Astrocyte (in vitro differentiated cells and primary cell): ENCODE measurements at regions not wholly inside any gene's neighbourhood (a gene's known extent, or its start where the extent isn't known, plus 50 kb on each side); places are given as distances from the start of the nearest gene placed in this dataset.
"Not testable (repeated sequence)": the region's sequence is repeated elsewhere in the genome, so short reads cannot be mapped to it uniquely, and the experiment has no call there.

Experiments used
- DNase-seq: peaks from one replicate; pipeline ENCODE4 v3.0.0-alpha.2; 2010; ENCODE audit warnings: low read depth
- FAIRE-seq: peaks from 2 replicates; lab custom pipeline; 2011; peaks lifted over from hg19 to GRCh38; lab: Jason Lieb, UNC
- H2AFZ ChIP-seq: 2 replicates; pipeline ENCODE4 v1.6.0; 2012; ENCODE audit warnings: low read depth, low read length, inconsistent platforms
- H3K27ac ChIP-seq: 2 replicates; pipeline ENCODE4 v1.5.1; 2011; ENCODE audit warnings: low read depth, low read length, inconsistent platforms
- H3K27me3 ChIP-seq: 2 replicates; pipeline ENCODE4 v1.6.0; 2011; ENCODE audit warnings: low read length, inconsistent platforms; ENCODE audit not compliant: insufficient read depth
- H3K36me3 ChIP-seq: 2 replicates; pipeline ENCODE4 v1.5.1; 2011; ENCODE audit warnings: low read length, inconsistent platforms; ENCODE audit not compliant: insufficient read depth
- H3K4me1 ChIP-seq: 2 replicates; pipeline ENCODE4 v1.5.1; 2011; ENCODE audit warnings: low read length, inconsistent platforms; ENCODE audit not compliant: insufficient read depth
- H3K4me2 ChIP-seq: 2 replicates; pipeline ENCODE4 v1.6.0; 2012; ENCODE audit warnings: low read length, inconsistent platforms
- H3K4me3 ChIP-seq: 2 replicates; pipeline ENCODE4 v1.5.1; 2011; ENCODE audit warnings: low read depth, mild to moderate bottlenecking, low read length, inconsistent platforms; ENCODE audit not compliant: insufficient read depth
- H3K79me2 ChIP-seq: 2 replicates; pipeline ENCODE4 v1.6.0; 2012; ENCODE audit warnings: mild to moderate bottlenecking, low read length, inconsistent platforms; ENCODE audit not compliant: insufficient read depth
- H3K9ac ChIP-seq: 2 replicates; pipeline ENCODE4 v1.6.0; 2012; ENCODE audit warnings: mild to moderate bottlenecking, low read length, inconsistent platforms
- H3K9me3 ChIP-seq: 2 replicates; pipeline ENCODE4 v1.5.1; 2012; ENCODE audit warnings: low read depth, mild to moderate bottlenecking, low read length, inconsistent platforms; ENCODE audit not compliant: insufficient read depth
- H4K20me1 ChIP-seq: 2 replicates; pipeline ENCODE4 v1.6.0; 2012; ENCODE audit warnings: low read length, inconsistent platforms; ENCODE audit not compliant: insufficient read depth
- H3K27ac Mint-ChIP-seq: one replicate; pipeline ENCODE4 v1.8.0; 2021; ENCODE audit warnings: mild to moderate bottlenecking, mixed read lengths; ENCODE audit not compliant: unreplicated experiment
- H3K27me3 Mint-ChIP-seq: one replicate; pipeline ENCODE4 v1.8.0; 2021; ENCODE audit warnings: low read depth, mixed read lengths; ENCODE audit not compliant: unreplicated experiment
- H3K36me3 Mint-ChIP-seq: one replicate; pipeline ENCODE4 v1.8.0; 2021; ENCODE audit warnings: low read depth, mixed read lengths; ENCODE audit not compliant: unreplicated experiment
- H3K4me1 Mint-ChIP-seq: one replicate; pipeline ENCODE4 v1.8.0; 2021; ENCODE audit warnings: low read depth, mixed read lengths; ENCODE audit not compliant: unreplicated experiment
- H3K4me3 Mint-ChIP-seq: one replicate; pipeline ENCODE4 v1.8.0; 2021; ENCODE audit warnings: mild to moderate bottlenecking, moderate library complexity, mixed read lengths; ENCODE audit not compliant: unreplicated experiment
- H3K9me3 Mint-ChIP-seq: one replicate; pipeline ENCODE4 v1.8.0; 2021; ENCODE audit warnings: mild to moderate bottlenecking, mixed read lengths; ENCODE audit not compliant: unreplicated experiment
- CTCF ChIP-seq: IDR thresholded peaks from 2 replicates; pipeline ENCODE4 v1.5.1; 2011; ENCODE audit warnings: low read depth, mild to moderate bottlenecking, inconsistent platforms, low read length, moderate library complexity; ENCODE audit not compliant: insufficient read depth
- EZH2 ChIP-seq: IDR thresholded peaks from 2 replicates; pipeline ENCODE4 v1.6.1; 2012; ENCODE audit warnings: mild to moderate bottlenecking, low read length, inconsistent platforms; ENCODE audit not compliant: insufficient read depth

GRCh38 chr6:137978252-137978896, 111.3 kb downstream of the TNFAIP3 start:
- no peaks in the 10 kb centered on the region for H4K20me1 ChIP-seq
- H3K27ac ChIP-seq: no peak overlapping the region
- TF ChIP-seq EZH2: no peak
- no peak for TF ChIP-seq CTCF
- H3K36me3 ChIP-seq: no peaks in the 10 kb centered on the region
- H3K4me2 ChIP-seq: no peak overlapping the region
- H3K27me3 Mint-ChIP-seq: peaks cover 1% of the 10 kb centered on the region
- no peaks in the 10 kb centered on the region for H3K27me3 ChIP-seq
- H2AFZ ChIP-seq: no peak overlapping the region
- H3K36me3 Mint-ChIP-seq: no peaks in the 10 kb centered on the region
- no peak overlapping the region for H3K4me3 ChIP-seq
- H3K4me1 ChIP-seq: no peaks in the 10 kb centered on the region
- H3K9me3 ChIP-seq: no peaks in the 10 kb centered on the region
- H3K79me2 ChIP-seq: no peaks in the 10 kb centered on the region
- peaks cover 20% of the 10 kb centered on the region for H3K4me1 Mint-ChIP-seq
- peaks cover 4% of the 10 kb centered on the region for H3K9me3 Mint-ChIP-seq
- H3K9ac ChIP-seq: no peak overlapping the region
- DNase-seq (no peak), FAIRE-seq (no peak)
- H3K27ac Mint-ChIP-seq: no peak overlapping the region
- no peak overlapping the region for H3K4me3 Mint-ChIP-seq

- H3K79me2 ChIP-seq, H3K27me3 Mint-ChIP-seq, H4K20me1 ChIP-seq, H3K27me3 ChIP-seq, H3K36me3 Mint-ChIP-seq, H3K4me3 Mint-ChIP-seq, H3K4me3 ChIP-seq, FAIRE-seq, H3K27ac ChIP-seq, H2AFZ ChIP-seq, H3K9me3 Mint-ChIP-seq, H3K4me1 ChIP-seq, H3K36me3 ChIP-seq, H3K27ac Mint-ChIP-seq, H3K9ac ChIP-seq, DNase-seq, H3K9me3 ChIP-seq, H3K4me2 ChIP-seq: not testable (repeated sequence)
- H3K4me1 Mint-ChIP-seq: peaks cover 20% of the 10 kb centered on the region
Observed at GRCh38 chr6:137979263-137979662, 112.2 kb downstream of the TNFAIP3 start.

- Histone ChIP-seq H4K20me1 (no peaks in the 10 kb centered on the region), H3K4me2 (no peak overlapping the region), H3K9me3 (no peaks in the 10 kb centered on the region), H3K27ac (no peak overlapping the region), H3K79me2 (no peaks in the 10 kb centered on the region), H3K27me3 (no peaks in the 10 kb centered on the region), H2AFZ (no peak overlapping the region), H3K4me3 (no peak overlapping the region), H3K4me1 (no peaks in the 10 kb centered on the region), H3K36me3 (no peaks in the 10 kb centered on the region), H3K9ac (no peak overlapping the region)
- DNase-seq (no peak), FAIRE-seq (no peak)
- peaks cover 17% of the 10 kb centered on the region for H3K4me1 Mint-ChIP-seq
- TF ChIP-seq CTCF (no peak), EZH2 (no peak)
- peaks cover 2% of the 10 kb centered on the region for H3K27me3 Mint-ChIP-seq
- H3K36me3 Mint-ChIP-seq: no peaks in the 10 kb centered on the region
- H3K4me3 Mint-ChIP-seq: no peak overlapping the region
- H3K9me3 Mint-ChIP-seq: peaks cover 2% of the 10 kb centered on the region
- H3K27ac Mint-ChIP-seq: no peak overlapping the region
Observed at GRCh38 chr6:137980777-137981176, 113.7 kb downstream of the TNFAIP3 start.
